ENCODE measurements at regions not wholly inside any gene's neighbourhood (a gene's known extent, or its start where the extent isn't known, plus 50 kb on each side); places are given as distances from the start of the nearest gene placed in this dataset.

DNA sequence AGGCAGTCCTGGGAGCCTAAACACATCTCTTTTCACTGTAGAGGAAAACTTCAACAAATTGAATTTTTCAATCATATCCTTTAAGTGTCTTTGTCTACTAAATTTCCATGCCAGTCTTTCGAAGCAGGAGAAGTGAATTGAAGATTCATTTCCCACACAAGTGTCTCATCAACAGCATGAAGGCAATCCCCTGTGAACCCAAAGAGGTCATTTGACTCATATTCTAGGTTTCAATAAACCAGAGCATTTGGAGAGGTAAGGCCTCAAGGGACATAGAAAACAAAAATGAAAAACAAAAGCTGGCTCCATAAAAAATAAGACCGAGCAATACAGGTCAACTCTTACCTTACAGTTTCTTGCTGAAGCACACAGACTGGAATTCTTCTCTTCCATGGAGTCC is 94.1 kb upstream of the ATP1B1 start:
- TF ChIP-seq, protein P1, sequence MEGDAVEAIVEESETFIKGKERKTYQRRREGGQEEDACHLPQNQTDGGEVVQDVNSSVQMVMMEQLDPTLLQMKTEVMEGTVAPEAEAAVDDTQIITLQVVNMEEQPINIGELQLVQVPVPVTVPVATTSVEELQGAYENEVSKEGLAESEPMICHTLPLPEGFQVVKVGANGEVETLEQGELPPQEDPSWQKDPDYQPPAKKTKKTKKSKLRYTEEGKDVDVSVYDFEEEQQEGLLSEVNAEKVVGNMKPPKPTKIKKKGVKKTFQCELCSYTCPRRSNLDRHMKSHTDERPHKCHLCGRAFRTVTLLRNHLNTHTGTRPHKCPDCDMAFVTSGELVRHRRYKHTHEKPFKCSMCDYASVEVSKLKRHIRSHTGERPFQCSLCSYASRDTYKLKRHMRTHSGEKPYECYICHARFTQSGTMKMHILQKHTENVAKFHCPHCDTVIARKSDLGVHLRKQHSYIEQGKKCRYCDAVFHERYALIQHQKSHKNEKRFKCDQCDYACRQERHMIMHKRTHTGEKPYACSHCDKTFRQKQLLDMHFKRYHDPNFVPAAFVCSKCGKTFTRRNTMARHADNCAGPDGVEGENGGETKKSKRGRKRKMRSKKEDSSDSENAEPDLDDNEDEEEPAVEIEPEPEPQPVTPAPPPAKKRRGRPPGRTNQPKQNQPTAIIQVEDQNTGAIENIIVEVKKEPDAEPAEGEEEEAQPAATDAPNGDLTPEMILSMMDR (IDR thresholded peaks at IDR 0.05; ENCODE audit: insufficient read depth, low read depth, low read length) = no peak
- no peak for TF ChIP-seq EZH2 (IDR thresholded peaks at IDR 0.05; ENCODE audit: insufficient read depth, low read length)

Measured in astrocyte (in vitro differentiated cells and primary cell).